ENCODE measurements at regions not wholly inside any gene's neighbourhood (a gene's known extent, or its start where the extent isn't known, plus 50 kb on each side); places are given as distances from the start of the nearest gene placed in this dataset.

GRCh38 chr18:76544511-76545345 lies 49.7 kb upstream of the ZNF516 start:
- Histone ChIP-seq H3K4me3 (no peak overlapping the region), H3K4me1 (no peaks in the 10 kb centered on the region), H3K9me3 (no peaks in the 10 kb centered on the region), H3K27me3 (no peaks in the 10 kb centered on the region), H3K27ac (no peak overlapping the region), H3K36me3 (no peaks in the 10 kb centered on the region)
- intact Hi-C loops (cut with DNase I): no loop called here
- no peak for TF ChIP-seq POLR2AphosphoS5 (IDR thresholded peaks at IDR 0.05)
- TF ChIP-seq, protein P1, sequence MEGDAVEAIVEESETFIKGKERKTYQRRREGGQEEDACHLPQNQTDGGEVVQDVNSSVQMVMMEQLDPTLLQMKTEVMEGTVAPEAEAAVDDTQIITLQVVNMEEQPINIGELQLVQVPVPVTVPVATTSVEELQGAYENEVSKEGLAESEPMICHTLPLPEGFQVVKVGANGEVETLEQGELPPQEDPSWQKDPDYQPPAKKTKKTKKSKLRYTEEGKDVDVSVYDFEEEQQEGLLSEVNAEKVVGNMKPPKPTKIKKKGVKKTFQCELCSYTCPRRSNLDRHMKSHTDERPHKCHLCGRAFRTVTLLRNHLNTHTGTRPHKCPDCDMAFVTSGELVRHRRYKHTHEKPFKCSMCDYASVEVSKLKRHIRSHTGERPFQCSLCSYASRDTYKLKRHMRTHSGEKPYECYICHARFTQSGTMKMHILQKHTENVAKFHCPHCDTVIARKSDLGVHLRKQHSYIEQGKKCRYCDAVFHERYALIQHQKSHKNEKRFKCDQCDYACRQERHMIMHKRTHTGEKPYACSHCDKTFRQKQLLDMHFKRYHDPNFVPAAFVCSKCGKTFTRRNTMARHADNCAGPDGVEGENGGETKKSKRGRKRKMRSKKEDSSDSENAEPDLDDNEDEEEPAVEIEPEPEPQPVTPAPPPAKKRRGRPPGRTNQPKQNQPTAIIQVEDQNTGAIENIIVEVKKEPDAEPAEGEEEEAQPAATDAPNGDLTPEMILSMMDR (IDR thresholded peaks at IDR 0.05): no peak
- TF ChIP-seq POLR2A (IDR thresholded peaks at IDR 0.05): no peak
- TF ChIP-seq EP300 (IDR thresholded peaks at IDR 0.05): no peak
- WGBS, 2 donors: 83 to 86% methylated on average over 10 of the region's 10 CpGs
- no peak for DNase-seq

Small RNAs in the stretch of these regions (small RNA-seq; reads per million reads assigned to genes)
- 0 reads per million in 3 donors for gene AC139085.1

Data from sigmoid colon (tissue), 6 donors.